ENCODE measurements at regions not wholly inside any gene's neighbourhood (a gene's known extent, or its start where the extent isn't known, plus 50 kb on each side); places are given as distances from the start of the nearest gene placed in this dataset.

DNA sequence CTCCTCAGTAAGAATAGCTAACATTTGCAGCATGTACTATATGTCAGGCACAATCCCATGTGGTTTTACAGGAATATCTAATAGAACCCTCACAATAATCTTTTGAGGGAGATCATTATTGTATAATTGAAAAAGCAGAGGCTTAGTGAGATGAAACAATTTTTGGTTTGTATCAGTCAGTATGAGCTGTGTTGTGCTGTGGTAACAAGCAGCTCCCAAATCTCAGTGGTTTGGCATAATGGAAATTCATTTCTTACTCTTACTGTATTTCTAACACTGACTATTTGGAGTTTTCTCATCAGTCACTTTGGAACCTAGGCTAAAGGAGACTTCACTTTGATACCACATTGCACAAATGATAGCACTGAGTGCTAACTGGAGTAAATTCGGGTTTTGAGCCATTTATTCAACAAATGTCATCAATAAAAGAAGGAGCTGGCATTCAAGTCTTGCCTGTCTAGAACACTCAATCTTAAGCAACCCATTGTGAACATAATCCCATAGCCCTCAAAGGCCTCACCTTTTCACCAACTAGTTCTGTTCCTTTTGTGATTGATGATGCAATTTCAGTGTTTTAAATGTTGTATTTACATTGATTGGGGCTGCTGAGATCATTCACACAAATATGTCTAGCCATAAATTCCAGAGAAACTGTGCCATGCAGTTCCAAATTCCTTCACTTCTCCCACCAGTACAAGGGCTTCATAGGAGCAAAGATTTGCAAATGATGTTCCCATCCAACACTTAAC lies 441.0 kb downstream of the XYLT1 start:
- TF ChIP-seq, protein P1, sequence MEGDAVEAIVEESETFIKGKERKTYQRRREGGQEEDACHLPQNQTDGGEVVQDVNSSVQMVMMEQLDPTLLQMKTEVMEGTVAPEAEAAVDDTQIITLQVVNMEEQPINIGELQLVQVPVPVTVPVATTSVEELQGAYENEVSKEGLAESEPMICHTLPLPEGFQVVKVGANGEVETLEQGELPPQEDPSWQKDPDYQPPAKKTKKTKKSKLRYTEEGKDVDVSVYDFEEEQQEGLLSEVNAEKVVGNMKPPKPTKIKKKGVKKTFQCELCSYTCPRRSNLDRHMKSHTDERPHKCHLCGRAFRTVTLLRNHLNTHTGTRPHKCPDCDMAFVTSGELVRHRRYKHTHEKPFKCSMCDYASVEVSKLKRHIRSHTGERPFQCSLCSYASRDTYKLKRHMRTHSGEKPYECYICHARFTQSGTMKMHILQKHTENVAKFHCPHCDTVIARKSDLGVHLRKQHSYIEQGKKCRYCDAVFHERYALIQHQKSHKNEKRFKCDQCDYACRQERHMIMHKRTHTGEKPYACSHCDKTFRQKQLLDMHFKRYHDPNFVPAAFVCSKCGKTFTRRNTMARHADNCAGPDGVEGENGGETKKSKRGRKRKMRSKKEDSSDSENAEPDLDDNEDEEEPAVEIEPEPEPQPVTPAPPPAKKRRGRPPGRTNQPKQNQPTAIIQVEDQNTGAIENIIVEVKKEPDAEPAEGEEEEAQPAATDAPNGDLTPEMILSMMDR (IDR thresholded peaks at IDR 0.05) = no peak
- no peak for TF ChIP-seq NFYB (CRISPR knock-in tag; conservative IDR thresholded peaks at IDR 0.05; ENCODE audit: low read depth)
- no peak for TF ChIP-seq JUN (CRISPR knock-in tag; IDR thresholded peaks at IDR 0.05)
- TF ChIP-seq IRF2 (CRISPR knock-in tag; IDR thresholded peaks at IDR 0.05; ENCODE audit: borderline replicate concordance, low read depth) = no peak
- no peak for TF ChIP-seq MYBL2 (CRISPR knock-in tag; IDR thresholded peaks at IDR 0.05)
- TF ChIP-seq, protein P2, sequence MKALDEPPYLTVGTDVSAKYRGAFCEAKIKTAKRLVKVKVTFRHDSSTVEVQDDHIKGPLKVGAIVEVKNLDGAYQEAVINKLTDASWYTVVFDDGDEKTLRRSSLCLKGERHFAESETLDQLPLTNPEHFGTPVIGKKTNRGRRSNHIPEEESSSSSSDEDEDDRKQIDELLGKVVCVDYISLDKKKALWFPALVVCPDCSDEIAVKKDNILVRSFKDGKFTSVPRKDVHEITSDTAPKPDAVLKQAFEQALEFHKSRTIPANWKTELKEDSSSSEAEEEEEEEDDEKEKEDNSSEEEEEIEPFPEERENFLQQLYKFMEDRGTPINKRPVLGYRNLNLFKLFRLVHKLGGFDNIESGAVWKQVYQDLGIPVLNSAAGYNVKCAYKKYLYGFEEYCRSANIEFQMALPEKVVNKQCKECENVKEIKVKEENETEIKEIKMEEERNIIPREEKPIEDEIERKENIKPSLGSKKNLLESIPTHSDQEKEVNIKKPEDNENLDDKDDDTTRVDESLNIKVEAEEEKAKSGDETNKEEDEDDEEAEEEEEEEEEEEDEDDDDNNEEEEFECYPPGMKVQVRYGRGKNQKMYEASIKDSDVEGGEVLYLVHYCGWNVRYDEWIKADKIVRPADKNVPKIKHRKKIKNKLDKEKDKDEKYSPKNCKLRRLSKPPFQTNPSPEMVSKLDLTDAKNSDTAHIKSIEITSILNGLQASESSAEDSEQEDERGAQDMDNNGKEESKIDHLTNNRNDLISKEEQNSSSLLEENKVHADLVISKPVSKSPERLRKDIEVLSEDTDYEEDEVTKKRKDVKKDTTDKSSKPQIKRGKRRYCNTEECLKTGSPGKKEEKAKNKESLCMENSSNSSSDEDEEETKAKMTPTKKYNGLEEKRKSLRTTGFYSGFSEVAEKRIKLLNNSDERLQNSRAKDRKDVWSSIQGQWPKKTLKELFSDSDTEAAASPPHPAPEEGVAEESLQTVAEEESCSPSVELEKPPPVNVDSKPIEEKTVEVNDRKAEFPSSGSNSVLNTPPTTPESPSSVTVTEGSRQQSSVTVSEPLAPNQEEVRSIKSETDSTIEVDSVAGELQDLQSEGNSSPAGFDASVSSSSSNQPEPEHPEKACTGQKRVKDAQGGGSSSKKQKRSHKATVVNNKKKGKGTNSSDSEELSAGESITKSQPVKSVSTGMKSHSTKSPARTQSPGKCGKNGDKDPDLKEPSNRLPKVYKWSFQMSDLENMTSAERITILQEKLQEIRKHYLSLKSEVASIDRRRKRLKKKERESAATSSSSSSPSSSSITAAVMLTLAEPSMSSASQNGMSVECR (CRISPR knock-in tag; IDR thresholded peaks at IDR 0.05; ENCODE audit: borderline replicate concordance) = no peak
- TF ChIP-seq CBFB (CRISPR knock-in tag; IDR thresholded peaks at IDR 0.05; ENCODE audit: low read depth) = no peak
- TF ChIP-seq JAZF1 (CRISPR knock-in tag; IDR thresholded peaks at IDR 0.05) = no peak
- no peak for TF ChIP-seq ZNF121 (CRISPR knock-in tag; IDR thresholded peaks at IDR 0.05)
- TF ChIP-seq, protein P3, sequence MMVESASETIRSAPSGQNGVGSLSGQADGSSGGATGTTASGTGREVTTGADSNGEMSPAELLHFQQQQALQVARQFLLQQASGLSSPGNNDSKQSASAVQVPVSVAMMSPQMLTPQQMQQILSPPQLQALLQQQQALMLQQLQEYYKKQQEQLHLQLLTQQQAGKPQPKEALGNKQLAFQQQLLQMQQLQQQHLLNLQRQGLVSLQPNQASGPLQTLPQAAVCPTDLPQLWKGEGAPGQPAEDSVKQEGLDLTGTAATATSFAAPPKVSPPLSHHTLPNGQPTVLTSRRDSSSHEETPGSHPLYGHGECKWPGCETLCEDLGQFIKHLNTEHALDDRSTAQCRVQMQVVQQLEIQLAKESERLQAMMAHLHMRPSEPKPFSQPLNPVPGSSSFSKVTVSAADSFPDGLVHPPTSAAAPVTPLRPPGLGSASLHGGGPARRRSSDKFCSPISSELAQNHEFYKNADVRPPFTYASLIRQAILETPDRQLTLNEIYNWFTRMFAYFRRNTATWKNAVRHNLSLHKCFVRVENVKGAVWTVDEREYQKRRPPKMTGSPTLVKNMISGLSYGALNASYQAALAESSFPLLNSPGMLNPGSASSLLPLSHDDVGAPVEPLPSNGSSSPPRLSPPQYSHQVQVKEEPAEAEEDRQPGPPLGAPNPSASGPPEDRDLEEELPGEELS (CRISPR knock-in tag; IDR thresholded peaks at IDR 0.05) = no peak
- TF ChIP-seq, protein P4, sequence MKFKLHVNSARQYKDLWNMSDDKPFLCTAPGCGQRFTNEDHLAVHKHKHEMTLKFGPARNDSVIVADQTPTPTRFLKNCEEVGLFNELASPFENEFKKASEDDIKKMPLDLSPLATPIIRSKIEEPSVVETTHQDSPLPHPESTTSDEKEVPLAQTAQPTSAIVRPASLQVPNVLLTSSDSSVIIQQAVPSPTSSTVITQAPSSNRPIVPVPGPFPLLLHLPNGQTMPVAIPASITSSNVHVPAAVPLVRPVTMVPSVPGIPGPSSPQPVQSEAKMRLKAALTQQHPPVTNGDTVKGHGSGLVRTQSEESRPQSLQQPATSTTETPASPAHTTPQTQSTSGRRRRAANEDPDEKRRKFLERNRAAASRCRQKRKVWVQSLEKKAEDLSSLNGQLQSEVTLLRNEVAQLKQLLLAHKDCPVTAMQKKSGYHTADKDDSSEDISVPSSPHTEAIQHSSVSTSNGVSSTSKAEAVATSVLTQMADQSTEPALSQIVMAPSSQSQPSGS (CRISPR knock-in tag; IDR thresholded peaks at IDR 0.05; ENCODE audit: borderline replicate concordance, low read depth) = no peak
- TF ChIP-seq EMX1 (CRISPR knock-in tag; IDR thresholded peaks at IDR 0.05) = no peak
- TF ChIP-seq, protein P5, sequence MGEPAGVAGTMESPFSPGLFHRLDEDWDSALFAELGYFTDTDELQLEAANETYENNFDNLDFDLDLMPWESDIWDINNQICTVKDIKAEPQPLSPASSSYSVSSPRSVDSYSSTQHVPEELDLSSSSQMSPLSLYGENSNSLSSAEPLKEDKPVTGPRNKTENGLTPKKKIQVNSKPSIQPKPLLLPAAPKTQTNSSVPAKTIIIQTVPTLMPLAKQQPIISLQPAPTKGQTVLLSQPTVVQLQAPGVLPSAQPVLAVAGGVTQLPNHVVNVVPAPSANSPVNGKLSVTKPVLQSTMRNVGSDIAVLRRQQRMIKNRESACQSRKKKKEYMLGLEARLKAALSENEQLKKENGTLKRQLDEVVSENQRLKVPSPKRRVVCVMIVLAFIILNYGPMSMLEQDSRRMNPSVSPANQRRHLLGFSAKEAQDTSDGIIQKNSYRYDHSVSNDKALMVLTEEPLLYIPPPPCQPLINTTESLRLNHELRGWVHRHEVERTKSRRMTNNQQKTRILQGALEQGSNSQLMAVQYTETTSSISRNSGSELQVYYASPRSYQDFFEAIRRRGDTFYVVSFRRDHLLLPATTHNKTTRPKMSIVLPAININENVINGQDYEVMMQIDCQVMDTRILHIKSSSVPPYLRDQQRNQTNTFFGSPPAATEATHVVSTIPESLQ (CRISPR knock-in tag; IDR thresholded peaks at IDR 0.05) = no peak
- TF ChIP-seq, protein P6, sequence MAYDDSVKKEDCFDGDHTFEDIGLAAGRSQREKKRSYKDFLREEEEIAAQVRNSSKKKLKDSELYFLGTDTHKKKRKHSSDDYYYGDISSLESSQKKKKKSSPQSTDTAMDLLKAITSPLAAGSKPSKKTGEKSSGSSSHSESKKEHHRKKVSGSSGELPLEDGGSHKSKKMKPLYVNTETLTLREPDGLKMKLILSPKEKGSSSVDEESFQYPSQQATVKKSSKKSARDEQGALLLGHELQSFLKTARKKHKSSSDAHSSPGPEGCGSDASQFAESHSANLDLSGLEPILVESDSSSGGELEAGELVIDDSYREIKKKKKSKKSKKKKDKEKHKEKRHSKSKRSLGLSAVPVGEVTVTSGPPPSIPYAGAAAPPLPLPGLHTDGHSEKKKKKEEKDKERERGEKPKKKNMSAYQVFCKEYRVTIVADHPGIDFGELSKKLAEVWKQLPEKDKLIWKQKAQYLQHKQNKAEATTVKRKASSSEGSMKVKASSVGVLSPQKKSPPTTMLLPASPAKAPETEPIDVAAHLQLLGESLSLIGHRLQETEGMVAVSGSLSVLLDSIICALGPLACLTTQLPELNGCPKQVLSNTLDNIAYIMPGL (CRISPR knock-in tag; IDR thresholded peaks at IDR 0.05) = no peak

All from WTC11 (cell line).